Stimulated activated CD8-positive, alpha-beta memory T cell treated with anti-CD3 and anti-CD28 coated beads, Interleukin-2, amount 100 ng/mL, for 1 hour (primary cell): ENCODE measurements at regions not wholly inside any gene's neighbourhood (a gene's known extent, or its start where the extent isn't known, plus 50 kb on each side); places are given as distances from the start of the nearest gene placed in this dataset.

ENCODE experiments used
- DNase-seq, 2 donors: peaks; one replicate each; pipeline ENCODE4 v3.0.0-alpha.2; 2020; ENCODE audit warnings: low read depth in 2 of 2

DNA sequence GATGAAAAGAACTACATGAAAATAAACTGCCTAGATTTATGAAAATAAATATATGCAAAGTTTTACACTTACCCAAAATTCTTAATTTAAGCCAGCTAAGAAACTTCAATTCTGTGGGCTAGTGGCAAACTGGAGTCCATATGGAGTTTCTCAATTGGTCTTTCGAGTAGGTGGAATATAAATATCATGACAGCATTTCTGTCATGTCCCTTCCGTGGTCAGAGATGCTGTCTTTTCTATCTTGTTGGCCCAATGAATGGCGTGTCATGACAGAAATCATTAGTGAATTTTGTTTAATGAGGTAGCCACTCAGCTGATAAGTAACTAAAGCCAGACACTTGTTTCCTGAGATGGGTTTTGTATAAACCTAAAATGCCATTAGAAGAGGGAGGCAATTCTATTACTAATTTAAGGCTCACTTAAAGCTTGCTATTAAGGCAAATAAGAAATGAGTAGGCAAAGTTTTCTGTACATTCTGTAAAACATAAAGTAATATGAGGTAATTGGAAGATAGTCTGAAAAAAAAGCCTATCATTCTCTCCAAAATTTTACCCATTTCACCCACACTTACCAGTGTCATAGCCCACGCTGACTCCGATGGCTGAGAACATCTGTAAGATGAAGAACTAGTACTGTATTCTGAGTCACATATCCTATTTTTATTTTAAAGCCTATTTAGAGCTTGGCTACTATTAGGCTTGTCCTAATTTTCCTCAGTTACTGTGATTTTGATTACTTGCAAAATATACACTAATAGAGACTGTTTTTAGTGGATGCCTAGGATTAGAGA is 419.3 kb upstream of the MEF2C start:
- DNase-seq = no peak

DNA sequence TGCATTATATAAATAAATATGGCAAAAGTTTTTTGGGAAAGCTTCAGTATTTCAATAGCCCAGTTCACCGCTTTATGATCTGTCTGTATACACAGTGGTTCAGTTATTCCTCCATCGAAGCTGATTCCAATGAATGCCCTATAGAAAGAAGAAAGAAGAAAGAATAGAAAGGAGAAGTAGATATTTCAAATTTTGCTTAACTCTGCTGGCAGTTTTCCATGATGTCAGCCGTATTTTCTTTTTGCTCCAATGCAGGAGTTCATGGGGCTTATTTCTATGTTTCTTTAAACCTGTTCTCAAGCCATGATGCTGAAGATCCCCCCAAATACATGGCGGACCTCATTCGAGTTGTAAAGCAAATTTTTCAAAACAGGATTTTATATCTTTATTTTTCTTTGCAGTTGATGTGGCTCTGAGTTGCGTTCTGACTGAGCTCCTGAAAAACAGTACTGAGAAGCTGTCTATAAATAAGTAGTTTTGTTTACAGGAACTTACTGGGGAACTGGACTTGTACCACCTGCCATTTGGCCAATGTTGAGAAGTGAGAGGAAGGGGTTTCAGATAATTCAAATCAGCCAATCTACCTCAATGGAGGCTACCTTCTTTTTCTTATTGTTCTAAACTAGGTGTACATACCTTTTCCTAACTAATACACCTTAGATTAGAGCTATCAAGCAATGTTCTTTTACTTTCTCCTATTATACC is 418.5 kb upstream of the MEF2C start:
- no peak for DNase-seq

DNA sequence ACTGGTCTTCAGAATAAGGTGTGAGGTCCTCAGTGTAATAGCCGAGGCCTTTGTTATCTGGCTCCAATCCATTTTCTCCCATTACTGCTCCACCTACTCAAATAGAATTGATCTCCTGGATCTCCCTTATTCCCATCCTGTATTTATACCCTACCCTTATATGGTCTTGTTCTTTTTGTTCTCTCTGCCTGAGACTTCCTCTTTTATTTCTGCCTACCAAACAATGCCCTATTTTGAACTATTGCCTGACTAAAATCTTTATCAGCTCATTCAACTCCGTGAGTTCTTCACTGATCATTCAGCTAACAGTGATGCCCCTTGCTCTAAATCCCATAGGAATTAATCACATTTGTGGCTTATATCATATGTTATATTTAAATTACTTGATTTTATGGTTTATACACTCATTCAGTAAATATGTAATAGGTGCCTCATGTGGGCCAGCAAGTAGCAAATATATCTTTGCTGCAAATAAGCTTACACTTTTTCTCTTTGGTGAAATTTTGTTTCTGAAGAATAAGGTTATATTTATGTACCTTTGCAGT is 417.5 kb upstream of the MEF2C start:
- DNase-seq = no peak

DNA sequence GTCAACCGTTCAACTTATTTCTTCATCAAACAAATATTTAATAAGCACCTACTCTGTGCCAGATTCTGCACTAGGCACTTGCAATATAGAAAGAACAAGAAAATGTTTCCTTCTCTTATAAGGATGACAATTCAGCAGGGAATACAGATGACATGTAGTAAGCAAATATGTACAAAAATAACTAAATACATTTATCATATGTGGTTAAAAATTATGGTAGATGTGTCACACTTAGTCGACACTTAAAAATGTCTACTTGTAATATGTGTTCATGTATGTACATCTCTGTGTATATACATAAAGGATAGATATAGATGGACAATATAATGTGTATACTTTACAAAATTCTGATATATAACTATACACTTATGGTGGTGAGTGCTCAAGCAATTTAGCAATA is 417.0 kb upstream of the MEF2C start:
- DNase-seq = no peak

DNA sequence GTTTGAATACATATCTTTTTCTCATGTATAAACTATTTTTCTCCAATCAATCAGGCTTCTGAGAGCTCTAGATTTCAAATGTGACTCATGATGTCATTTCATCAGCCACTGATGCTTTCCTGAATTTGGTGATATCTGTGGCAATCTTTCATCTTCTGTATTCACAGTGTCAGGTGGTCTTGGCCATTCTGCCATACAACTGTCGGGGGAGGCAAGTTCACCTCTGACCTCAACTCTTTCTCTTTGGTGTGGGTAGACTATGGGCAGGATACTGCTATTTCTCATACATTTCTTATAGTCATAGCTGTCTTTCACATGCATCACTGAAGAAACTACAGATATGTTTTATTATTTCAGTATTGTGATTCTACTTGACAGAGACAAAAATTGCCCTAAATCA is 414.1 kb upstream of the MEF2C start:
- DNase-seq = no peak

DNA sequence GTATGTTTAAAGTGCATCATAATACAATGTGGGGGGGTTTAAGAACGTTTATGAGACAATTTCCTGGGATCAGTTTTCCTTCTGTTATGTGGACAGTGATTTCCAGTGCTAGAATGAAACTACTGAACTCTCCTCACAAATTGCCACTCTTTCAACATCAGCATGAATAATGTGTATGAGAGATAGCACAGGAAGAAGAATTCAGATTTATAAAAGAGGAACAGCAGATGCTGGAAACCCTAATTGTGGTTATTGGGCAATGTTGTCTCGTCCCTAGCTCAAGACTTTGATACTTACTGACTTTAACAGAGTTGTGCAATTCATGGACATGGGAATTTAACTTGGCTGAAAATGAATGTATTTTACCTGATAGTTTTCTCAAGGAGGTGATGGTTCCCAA is 410.8 kb upstream of the MEF2C start:
- no peak for DNase-seq

DNA sequence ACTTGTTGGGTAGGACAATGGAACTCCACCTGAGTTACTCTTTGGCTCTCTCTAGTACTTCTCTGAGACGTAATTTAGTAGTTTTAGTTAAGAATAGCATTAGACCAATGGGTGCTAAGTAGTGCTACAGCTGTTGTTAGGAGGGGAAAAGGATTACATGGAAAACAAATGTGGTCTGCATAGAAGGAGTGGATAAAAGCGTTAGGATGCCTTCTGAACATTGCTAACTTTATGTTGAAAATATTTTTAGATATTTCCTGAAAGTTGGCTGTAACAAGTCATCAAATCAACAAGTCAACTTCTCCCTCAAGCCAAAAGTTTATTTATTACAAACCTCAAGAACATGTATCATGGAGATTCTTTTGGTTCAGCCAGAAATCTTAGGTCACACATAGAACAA is 409.5 kb upstream of the MEF2C start:
- DNase-seq = no peak

DNA sequence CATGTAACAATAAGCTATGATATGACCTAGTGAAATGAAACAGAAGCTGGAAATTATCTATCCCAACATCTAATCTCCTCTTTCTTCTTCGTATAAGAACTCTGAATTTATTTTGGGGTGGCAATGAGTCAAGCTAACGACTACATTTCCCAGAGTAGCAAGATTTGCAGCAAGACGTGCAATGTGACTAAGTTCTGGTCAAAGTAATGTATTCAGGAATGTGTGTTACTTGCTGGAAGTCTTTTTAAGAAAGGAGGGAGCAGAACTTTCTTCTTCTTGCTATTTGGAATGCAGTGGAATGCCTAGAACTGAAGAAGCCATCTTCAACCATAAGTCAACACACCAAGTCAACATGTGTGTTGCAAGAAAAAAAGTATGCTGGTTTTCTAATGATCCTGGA is 406.6 kb upstream of the MEF2C start:
- DNase-seq = no peak

DNA sequence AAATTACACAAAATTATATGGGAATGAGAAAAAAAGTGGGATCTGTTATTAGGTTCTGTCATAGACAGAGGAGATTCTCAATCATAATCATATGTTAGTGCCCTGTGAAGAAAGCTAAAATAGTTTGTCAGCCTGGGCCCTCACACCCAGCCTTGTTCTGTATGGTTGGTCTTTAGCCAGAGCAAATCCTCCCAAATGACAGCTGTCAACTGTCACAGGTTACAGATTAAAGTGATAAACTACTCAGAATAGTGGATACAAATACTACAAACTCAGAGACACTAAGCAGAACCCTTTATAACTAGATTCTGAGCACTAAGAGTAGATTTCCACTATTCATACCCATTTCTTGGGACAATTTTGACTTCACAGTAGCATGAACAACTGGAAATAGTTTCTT is 405.0 kb upstream of the MEF2C start:
- no peak for DNase-seq

DNA sequence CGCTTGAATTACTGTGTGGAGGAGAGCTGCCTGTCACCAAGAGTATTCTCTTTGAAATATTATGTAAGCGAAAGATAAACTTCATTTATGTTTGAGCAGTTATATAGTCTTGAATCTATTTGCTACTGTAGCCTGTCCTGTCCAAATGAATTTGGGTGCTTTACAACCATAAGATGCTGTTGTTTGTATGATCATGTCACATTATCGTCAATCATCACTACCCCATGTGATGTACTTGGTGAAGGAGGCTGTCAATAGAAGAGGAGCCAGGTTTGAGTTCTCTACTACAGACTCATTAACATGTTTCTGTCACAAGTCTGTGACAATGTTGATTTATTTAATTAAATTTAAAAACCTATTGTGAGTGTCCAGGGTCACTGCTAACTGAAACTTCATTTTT is 403.3 kb upstream of the MEF2C start:
- DNase-seq = no peak

DNA sequence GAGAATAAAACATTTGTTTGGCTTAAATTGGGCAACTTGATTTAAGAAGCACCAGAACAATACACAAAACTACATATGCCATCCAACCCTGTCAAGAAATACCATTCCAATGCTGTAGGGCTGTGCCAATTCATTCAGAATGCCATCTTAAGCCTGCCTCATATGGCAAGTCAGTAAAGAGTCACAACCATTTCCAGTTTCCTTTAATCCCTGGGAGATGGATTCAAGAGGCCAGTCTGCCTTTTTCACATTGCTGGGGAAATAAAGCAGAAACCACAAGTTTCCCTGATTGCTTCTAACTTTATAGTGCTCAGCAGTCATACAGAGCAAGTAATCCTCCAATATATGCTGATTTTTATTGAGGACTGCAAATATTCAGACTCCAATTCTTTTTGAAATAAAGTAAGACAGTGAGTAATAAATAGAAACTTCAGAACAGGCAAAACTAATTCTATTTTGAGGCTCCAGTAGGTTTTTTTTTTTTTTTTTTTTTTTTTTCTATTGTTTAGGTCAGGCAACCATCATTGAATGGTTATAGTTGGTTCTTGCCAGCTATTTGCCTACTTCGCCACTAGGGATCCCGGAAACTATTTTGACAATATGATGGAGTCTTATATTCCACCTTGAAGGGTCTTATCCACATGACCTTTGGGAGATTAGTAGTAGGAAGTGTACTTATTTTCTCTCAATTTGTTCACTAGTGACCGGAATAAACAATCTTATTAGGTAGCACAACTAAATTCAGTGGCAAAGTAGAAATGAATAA is 400.9 kb upstream of the MEF2C start:
- DNase-seq = no peak

DNA sequence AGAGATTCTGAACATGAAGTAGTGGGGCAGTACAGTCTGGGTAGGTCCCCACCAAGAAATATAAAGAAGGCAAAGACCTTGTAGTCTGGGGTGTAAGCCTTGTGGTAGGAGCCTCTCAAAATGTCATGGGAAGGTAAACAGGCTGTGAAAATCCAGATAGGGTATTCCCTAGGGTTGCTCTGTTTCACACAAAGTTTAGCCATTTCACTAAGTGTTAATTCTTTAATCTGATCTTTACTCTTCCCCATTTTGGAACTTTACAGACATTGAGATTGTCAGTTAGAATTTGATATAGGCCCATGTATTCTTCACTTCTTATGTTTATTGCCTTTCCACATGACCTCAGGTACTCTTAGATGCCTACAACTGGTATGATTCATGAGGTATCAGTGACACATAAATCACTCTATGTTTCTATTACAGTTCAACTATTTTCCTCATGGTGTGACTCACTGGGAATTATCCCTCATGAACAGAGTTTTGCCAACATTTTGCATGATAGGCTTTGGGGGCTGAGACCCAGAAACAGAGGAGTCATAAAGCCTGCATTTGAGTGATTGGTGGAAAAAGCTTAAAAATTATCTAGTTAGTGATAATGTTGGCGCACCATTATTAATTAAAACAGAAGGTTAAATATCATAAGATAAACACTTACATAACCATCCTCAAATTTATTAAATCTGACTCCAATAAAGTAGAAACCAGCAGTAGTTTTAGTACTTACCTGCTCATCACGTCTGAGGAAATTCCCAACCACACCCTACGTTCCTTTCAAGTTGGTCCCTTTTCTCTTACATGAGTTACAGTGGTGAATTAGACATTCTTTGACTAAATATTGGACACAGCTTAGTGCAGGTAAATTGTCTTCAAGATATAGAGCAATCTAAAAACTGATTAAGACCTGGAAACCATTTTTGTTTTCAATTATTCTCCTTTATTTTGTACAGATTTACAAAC is 399.8 kb upstream of the MEF2C start:
- no peak for DNase-seq

DNA sequence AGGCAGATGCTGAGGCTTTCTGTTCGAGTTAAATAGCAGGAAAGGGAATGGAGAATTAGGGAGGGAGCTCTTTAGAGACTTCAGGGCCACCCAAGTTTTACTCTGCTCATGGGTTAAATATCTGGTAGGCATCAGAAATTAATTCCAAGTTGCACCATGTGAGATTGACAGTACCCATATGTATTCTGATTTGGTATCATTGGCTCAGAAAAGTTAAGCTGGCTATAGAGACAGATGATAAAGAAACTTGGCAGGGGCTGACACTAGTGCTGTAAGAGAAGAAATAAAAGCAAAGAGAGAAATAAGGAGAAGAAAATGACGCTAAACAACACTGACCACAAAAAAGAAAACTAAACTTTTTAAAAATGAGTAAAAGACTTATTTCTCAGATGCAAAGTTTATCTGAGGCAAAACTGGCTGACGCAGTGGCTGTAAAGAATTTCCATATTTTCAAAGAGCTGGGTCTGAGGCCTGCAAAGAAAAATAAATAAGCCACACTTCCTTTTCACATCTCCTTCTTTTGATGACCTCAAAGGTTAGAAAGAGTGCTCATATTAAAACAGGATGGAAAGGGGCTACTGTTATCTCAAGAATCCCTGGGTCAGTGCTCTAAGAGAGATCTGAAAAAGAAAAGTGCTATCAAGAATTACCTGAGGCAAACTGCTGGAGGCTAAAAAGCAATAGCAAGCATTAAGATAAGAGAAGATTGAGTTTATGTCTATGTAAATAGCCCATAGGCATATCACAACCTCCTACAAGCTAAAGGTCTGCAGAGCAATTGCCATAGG is 399.0 kb upstream of the MEF2C start:
- no peak for DNase-seq

DNA sequence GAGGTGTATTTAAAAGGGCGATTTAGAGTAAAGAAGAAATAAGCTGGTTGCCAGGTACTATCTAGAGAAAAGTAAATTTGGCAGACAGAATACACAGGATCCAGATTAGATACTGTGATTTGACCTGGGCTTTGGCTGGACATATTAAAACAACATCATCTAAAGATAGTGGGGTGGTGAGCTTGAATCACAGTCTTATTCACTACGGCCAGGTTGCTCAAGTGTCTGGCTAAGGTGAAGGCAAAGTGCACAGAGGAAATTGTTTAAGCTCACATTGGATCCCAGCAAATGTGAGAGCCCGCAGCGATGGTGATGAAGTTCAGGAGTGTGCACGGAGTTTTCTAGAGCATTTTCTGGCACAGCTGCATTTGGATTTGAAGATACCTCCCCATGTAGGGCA is 398.2 kb upstream of the MEF2C start:
- DNase-seq = no peak

DNA sequence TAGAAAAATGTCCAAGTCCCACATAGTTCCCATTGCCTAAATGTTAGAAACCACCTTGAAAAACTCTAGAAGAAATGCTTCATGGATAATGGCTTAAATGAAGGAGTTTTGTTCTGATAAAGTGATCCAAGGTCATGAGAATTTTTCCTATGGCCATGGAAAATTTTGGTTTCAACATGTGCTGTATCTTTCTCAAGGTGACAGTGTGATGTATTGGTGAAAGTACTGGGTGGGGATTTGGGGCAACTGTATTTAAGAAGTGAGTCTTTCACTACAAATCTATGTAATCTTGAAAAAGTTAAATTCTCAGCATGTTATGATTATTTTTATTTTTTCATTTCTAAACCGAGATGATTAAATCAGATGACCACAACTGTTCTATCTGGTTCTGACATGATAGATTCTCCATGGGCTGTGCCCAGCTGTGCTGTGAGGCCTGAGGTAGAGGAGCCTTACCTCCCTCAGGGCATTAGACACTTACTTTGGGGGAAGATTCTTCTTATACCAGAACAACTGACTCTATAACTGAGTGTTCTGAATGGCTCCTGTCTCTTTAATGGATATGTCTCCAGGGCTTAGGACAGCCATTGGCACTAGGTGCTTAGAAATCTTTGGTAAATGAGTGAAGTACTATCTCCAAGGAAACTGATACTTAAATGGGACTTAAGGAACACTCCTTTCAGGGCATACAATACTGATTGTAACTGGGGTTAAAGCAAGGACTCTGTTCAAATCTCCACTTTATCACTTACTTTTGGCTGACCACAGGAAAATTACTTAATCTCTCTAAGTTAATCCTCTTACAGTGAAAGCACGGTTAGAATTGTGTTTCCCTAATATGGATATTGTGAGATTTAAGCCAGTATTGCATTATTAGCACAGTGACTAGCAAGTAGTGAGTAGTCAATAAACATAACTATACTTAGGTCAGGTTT is 397.4 kb upstream of the MEF2C start:
- DNase-seq = no peak

DNA sequence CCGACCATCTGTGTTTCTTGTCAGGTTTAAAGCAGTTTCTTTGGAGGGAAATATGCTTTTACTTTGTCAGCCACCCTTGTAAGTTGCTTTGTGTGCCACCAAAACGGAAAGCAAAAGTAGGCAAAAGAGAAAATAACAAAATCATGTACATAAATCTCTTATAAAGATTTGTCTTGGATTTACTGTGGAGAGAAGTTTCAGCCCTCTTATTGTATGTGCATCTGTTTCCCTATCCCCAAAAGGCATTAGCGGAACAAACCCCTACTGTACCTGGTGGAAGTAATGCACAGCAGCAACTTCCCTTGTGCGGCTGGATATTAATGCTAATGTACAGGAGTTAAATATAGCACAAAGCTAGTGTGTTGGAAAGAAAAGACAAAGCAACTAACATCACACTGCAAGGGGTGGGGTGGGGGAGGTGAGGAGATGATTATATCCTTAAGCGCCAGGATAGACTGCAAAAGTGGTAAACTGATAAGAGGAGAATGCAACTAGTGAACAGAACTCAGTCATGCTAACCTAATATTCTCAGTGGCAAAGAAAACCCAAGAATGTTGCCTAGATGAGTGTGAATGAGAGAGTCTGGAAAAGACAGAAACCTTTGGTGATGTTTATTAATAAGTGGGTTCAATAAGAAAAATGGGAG is 396.5 kb upstream of the MEF2C start:
- no peak for DNase-seq

DNA sequence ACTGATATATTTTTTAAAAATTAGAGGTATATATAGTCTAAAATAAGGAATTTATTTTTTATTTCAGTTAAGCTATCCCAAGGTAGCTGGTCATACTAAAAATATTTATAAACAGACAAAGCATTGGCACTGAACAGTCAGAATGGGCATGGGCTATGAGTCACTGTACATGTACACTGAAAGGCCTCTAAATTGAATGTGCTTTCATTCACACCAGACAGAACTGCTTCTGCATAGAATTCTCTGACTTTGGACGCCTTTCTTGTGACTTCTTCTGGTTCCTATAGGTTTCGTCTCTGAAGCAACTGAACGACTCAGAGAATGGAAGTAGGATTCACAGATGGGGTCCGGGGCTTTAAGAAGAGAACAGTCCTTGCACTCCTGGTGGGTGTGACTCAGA is 394.8 kb upstream of the MEF2C start:
- no peak for DNase-seq

DNA sequence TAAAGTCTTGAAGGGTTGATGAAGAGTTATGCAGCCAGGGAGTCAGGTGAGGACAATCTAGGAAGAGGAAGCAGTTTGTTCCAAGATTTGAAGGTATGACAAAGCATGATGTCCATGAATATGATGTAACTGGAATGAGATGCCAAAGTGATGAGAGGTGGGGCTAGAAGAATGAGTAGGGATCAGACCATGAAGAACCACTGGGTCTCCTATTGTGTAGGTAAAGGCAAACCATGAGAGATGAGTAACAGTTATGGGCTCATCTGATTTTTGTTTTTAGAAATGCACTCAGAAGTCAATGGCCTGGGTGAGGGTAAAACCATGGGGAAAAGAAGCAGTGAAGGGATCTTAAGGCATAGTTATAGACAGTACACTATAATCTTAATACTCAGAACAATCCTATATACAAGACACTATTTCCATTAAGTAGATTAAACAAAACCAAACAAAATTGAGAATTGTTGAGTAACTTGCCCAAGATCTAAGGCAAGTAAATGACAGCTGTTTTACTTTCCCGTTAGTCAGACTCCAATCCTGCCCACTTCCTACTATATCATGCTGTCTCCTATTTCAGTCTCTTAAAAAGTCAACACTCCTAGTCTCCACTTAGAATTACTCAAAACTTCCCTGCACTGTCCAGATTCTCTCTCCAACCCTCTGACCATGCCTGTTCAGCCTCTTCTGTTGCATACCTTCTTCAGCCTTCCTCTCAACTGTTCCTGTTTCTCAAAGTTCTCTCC is 393.8 kb upstream of the MEF2C start:
- DNase-seq = no peak
